Body of pancreas (tissue), 4 donors: ENCODE measurements at regions not wholly inside any gene's neighbourhood (a gene's known extent, or its start where the extent isn't known, plus 50 kb on each side); places are given as distances from the start of the nearest gene placed in this dataset.

ENCODE experiments used
- CTCF ChIP-seq, 7 experiments: fragments of 450-650 bp in 4 of 7; fragments of 200-600 bp in 3 of 7; sonication (generic) in 3 of 7; IDR thresholded peaks; one replicate each; pipeline ENCODE4 v1.5.1; 2016 to 2019; ENCODE audit warnings: antibody characterized with exemption in 7 of 7
- POLR2A ChIP-seq, 3 donors: fragments of 450-650 bp; IDR thresholded peaks; one replicate each; pipeline ENCODE4 v1.6.1; 2016; ENCODE audit warnings: antibody characterized with exemption in 3 of 3, mild to moderate bottlenecking in 2 of 3

GRCh38 chr20:7428946-7429345, 511.3 kb downstream of the HAO1 start:
- TF ChIP-seq CTCF (IDR thresholded peaks at IDR 0.05) (no peak), POLR2A (IDR thresholded peaks at IDR 0.05) (no peak)
